ENCODE measurements at regions not wholly inside any gene's neighbourhood (a gene's known extent, or its start where the extent isn't known, plus 50 kb on each side); places are given as distances from the start of the nearest gene placed in this dataset.
"Not testable (repeated sequence)": the region's sequence is repeated elsewhere in the genome, so short reads cannot be mapped to it uniquely, and the experiment has no call there.

GRCh38 chr10:21364196-21365114, 161.0 kb downstream of the SKIDA1 start:
- DNase-seq (ENCODE audit: low spot score) = peak; percentile 28

- DNase-seq (ENCODE audit: low spot score) = no peak
Measured at GRCh38 chr10:21363731-21364104, 161.8 kb downstream of the SKIDA1 start.

GRCh38 chr10:21363092-21363730, 162.3 kb downstream of the SKIDA1 start:
- no peak for DNase-seq (ENCODE audit: low spot score)

- DNase-seq (ENCODE audit: low spot score) = no peak
Measured at GRCh38 chr10:21359202-21359601, 166.3 kb downstream of the SKIDA1 start.

GRCh38 chr10:21355591-21356011, 169.9 kb downstream of the SKIDA1 start:
- no peak for DNase-seq (ENCODE audit: low spot score)

- DNase-seq (ENCODE audit: low spot score) = no peak
Measured at GRCh38 chr10:21352886-21353285, 172.6 kb downstream of the SKIDA1 start.

GRCh38 chr10:21351594-21351993, 173.9 kb downstream of the SKIDA1 start:
- DNase-seq (ENCODE audit: low spot score) = not testable (repeated sequence)

GRCh38 chr10:21349912-21350286, 175.6 kb downstream of the SKIDA1 start:
- no peak for DNase-seq (ENCODE audit: low spot score)

GRCh38 chr10:21347785-21348170, 177.7 kb downstream of the SKIDA1 start:
- no peak for DNase-seq (ENCODE audit: low spot score)

GRCh38 chr10:21347043-21347784, 178.3 kb downstream of the SKIDA1 start:
- DNase-seq (ENCODE audit: low spot score) = no peak

GRCh38 chr10:21343087-21343486, 182.4 kb downstream of the SKIDA1 start:
- no peak for DNase-seq (ENCODE audit: low spot score)

GRCh38 chr10:21342499-21342898, 183.0 kb downstream of the SKIDA1 start:
- not testable (repeated sequence) for DNase-seq (ENCODE audit: low spot score)

- DNase-seq (ENCODE audit: low spot score) = no peak
Measured at GRCh38 chr10:21340331-21340730, 185.2 kb downstream of the SKIDA1 start.

- no peak for DNase-seq (ENCODE audit: low spot score)
Measured at GRCh38 chr10:21337171-21337792, 188.2 kb downstream of the SKIDA1 start.

- peak; percentile 82 for DNase-seq (ENCODE audit: low spot score)
Measured at GRCh38 chr10:21336476-21337170, 188.9 kb downstream of the SKIDA1 start.

- DNase-seq (ENCODE audit: low spot score) = peak; percentile 63
Measured at GRCh38 chr10:21334891-21335696, 190.4 kb downstream of the SKIDA1 start.

GRCh38 chr10:21330628-21331020, 194.9 kb downstream of the SKIDA1 start:
- no peak for DNase-seq (ENCODE audit: low spot score)

GRCh38 chr10:21329995-21330627, 195.4 kb downstream of the SKIDA1 start:
- peak; percentile 50 for DNase-seq (ENCODE audit: low spot score)

- DNase-seq (ENCODE audit: low spot score) = no peak
Measured at GRCh38 chr10:21327289-21327993, 198.0 kb downstream of the SKIDA1 start.

All from AG08396 (cell line).